ENCODE measurements at regions not wholly inside any gene's neighbourhood (a gene's known extent, or its start where the extent isn't known, plus 50 kb on each side); places are given as distances from the start of the nearest gene placed in this dataset.

DNA sequence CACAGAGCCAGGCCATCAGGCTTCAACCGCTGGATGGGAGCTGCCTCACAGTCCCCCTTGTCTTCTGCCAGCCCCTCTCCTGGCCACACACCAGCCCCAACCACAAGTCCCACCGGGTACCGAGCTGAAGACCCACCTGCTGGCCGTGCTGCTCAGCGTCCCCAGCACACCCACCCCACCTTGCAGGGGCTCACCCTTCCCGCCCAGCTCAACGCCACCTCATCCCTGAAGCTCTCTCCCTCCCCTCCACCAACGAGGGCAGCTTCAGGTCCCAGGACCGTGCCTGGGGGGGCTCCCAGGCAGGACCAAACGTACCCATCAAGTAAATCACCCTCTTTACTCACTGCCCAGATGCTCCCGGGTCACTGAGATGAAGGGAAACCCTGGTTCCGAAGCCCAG is 141.0 kb downstream of the CRYBB2 start:
- TF ChIP-seq, protein P1, sequence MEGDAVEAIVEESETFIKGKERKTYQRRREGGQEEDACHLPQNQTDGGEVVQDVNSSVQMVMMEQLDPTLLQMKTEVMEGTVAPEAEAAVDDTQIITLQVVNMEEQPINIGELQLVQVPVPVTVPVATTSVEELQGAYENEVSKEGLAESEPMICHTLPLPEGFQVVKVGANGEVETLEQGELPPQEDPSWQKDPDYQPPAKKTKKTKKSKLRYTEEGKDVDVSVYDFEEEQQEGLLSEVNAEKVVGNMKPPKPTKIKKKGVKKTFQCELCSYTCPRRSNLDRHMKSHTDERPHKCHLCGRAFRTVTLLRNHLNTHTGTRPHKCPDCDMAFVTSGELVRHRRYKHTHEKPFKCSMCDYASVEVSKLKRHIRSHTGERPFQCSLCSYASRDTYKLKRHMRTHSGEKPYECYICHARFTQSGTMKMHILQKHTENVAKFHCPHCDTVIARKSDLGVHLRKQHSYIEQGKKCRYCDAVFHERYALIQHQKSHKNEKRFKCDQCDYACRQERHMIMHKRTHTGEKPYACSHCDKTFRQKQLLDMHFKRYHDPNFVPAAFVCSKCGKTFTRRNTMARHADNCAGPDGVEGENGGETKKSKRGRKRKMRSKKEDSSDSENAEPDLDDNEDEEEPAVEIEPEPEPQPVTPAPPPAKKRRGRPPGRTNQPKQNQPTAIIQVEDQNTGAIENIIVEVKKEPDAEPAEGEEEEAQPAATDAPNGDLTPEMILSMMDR (conservative IDR thresholded peaks at IDR 0.05; ENCODE audit: low read depth, low read length) = no peak
- DNase-seq (ENCODE audit: low read depth) = no peak
- no peak overlapping the region for H3K4me3 ChIP-seq (ENCODE audit: low read depth, low read length)

- no peak for DNase-seq (ENCODE audit: low read depth)
- no peak overlapping the region for H3K4me3 ChIP-seq (ENCODE audit: low read depth, low read length)
- TF ChIP-seq, protein P1 (conservative IDR thresholded peaks at IDR 0.05; ENCODE audit: low read depth, low read length) = no peak
These were observed 141.6 kb downstream of the CRYBB2 start for GRCh38 chr22:25360891-25361645.

DNA sequence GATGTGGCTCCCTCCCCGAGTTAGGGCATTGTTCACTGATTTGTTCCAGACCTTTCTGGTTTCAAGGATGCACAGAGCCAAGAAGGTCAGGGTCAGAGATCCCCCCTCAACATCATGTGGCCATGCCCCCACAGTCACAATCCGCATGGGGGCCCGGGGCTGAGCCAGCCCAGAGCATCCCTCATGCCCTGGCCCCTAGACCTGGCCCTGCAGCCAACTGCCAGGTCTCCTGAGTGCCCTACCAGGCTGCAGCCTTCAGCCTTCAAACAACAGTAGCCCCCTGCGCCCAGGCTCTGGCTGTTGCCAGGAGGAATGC is 142.4 kb downstream of the CRYBB2 start:
- DNase-seq (ENCODE audit: low read depth) = no peak
- no peak overlapping the region for H3K4me3 ChIP-seq (ENCODE audit: low read depth, low read length)
- TF ChIP-seq, protein P1 (conservative IDR thresholded peaks at IDR 0.05; ENCODE audit: low read depth, low read length) = no peak

DNA sequence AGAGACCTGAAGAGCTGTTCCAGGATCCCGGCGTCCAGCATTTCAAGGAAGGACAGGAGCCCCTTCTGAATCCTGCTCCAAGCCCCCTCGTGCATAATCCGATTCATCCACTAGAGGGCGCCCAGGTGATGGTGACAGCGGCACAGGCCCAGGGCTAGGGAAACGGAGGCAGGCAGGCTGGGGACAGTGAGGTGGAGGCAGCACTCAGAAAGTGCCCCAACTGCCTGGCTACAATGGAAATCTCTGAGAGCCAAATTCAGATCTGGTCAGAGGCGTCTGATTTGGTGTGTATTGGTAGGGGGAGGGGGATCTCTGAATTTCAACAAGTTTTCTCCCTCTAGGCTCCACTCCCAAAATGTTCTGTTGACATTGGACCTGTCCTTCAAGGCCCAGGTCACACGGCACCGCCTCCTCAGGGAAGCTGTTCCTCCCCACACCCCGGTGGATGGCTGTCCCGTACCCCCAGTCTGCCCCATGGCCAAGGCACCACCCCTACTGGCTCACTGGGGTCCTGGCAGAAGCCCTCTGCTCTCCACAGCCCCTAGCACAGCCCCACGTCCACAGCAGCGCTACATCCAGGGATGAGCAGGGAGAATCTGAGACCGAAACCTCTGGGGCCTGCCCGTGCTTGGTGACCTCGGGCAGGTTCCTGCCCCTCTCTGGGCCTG is 142.9 kb downstream of the CRYBB2 start:
- peak; percentile 54 for DNase-seq (ENCODE audit: low read depth)
- TF ChIP-seq, protein P1 (conservative IDR thresholded peaks at IDR 0.05; ENCODE audit: low read depth, low read length) = peak; percentile 92
- H3K4me3 ChIP-seq (ENCODE audit: low read depth, low read length) = no peak overlapping the region

DNA sequence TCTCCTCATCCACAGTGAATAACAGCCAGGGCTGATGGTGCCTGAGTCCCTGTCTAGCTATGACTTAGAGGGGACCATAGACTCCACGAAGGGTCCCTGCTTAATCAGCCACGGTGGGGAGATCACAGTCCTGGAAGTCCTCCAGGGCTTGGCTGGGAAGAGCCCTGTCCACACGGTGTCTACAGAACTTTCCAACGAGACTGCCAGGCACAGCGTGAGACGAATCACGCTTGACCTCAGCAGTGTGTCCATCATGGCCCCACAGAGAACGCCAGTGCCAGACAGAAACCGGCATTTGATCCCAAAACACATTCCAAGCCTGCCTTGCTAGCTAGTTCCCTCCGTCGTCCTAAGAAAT is 143.4 kb downstream of the CRYBB2 start:
- TF ChIP-seq, protein P1 (conservative IDR thresholded peaks at IDR 0.05; ENCODE audit: low read depth, low read length) = no peak
- no peak overlapping the region for H3K4me3 ChIP-seq (ENCODE audit: low read depth, low read length)
- DNase-seq (ENCODE audit: low read depth) = peak; percentile 13

DNA sequence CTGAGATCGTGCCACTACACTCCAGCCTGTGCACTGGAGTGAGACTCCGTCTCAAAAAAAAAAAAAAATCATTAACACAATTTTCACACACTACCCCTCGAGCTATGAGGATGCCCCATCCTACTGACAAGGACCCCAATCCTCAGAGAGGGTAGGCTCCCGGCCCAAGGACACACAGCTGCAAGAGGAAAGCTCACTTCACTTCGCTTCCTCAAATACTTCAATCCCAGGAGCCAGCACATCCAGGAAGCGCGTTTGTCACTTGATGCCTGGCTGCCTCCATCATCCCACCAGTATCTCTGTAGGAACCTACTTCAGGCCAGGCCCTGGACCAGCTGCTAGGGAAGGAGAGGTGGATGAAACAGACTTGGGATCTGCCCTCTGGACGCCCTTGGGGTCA is 144.0 kb downstream of the CRYBB2 start:
- no peak overlapping the region for H3K4me3 ChIP-seq (ENCODE audit: low read depth, low read length)
- TF ChIP-seq, protein P1 (conservative IDR thresholded peaks at IDR 0.05; ENCODE audit: low read depth, low read length) = no peak
- no peak for DNase-seq (ENCODE audit: low read depth)

GRCh38 chr22:25364281-25364680 is 144.8 kb downstream of the CRYBB2 start:
- DNase-seq (ENCODE audit: low read depth) = no peak

More at GRCh38 chr22:25364281-25364680, 144.8 kb downstream of the CRYBB2 start:
- TF ChIP-seq, protein P1 (conservative IDR thresholded peaks at IDR 0.05; ENCODE audit: low read depth, low read length) = no peak
- H3K4me3 ChIP-seq (ENCODE audit: low read depth, low read length) = no peak overlapping the region
